NCI-H1930 (cell line): ENCODE measurements at regions not wholly inside any gene's neighbourhood (a gene's known extent, or its start where the extent isn't known, plus 50 kb on each side); places are given as distances from the start of the nearest gene placed in this dataset.

Source experiments
- DNase-seq, 2 experiments: peaks; one replicate each; lab custom pipeline; 2025; lab: John Stamatoyannopoulos, UW

DNA sequence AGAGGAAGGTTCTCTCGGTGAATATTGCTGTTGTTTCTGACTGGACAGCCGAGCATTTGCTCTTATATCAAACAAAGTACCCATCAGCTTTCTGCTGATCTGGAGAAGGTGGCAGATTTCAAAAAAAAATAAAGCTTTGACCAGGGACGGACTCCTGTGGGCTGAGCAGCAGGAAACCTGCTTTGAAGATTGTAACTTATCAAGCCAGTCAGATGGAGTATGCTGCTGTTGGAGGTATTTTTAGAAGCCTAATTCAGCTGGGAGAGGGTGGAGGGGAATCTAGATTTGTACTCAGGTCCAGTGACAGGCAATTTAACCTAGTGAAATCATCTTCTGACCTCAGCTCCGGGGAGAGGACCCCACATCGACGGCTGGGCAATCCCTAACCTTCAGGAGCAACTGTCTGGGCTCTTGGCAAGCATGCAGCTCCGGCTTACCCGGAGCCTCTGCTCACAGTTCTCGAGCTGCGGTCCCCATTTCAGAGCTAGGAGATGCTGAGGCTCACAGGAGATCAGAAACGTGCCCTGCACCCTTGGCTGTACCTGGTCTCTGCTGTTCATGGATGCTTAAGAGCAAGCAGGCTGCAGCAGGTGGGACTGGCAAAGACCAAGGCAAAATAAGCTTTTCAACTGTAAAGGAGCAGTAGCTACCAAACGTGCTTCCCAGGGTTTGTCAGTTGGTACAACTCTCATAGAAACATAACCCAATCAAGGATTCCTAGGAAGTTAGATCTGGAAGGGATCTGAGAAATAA is 89.3 kb upstream of the ST8SIA2 start:
- DNase-seq: no peak

DNA sequence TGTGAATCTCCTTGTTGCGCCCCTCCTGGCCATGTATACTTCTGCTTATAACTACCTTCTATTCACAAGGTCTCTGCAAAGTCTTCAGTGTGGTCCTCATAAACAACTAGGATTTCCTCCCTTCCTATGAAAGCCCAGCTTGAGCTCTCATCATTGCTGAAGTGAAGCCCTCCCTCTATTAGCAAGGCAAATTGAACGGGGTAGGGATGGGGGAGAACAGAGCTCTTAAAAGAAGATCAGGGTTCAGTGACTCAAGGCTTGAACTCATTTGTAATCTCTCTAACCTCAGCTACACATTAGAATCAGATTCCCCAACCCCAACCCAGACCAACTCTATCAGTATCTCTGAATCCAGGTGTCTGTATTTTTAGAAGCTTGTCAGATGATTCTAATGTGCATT is 88.3 kb upstream of the ST8SIA2 start:
- DNase-seq: no peak

- DNase-seq: peak in 1 of 2 experiments; percentile 2
These were observed 87.0 kb upstream of the ST8SIA2 start for GRCh38 chr15:92306663-92307062.

GRCh38 chr15:92315144-92315543 is 78.5 kb upstream of the ST8SIA2 start:
- no peak for DNase-seq

DNA sequence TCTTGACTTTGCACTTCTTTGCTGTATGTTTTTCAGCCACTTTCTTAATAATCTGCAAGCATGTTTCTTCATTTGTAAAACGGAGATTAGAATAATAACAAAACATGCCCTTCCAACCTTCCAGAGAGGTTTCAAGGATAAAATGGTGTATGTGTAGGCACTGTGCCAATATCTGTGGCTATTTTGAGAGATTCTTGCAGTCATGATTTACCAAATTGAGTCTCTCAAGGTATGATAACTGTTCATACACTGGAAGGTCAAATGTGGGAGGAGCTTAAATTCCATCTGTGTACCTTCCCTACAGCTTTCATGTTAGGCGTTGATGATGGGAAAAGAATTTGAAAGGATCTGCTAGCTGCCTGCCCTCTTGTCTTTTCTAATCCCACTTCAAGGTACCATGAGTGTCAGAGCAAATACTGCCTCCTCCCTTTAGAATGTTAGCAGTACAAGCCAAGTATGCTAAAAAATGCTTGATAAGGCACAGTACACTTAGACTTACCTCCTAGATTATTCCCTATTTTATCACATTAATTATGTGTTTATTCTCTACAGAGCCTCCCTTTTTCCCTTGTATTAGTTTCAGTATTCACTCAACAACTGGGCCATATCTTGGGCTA is 78.0 kb upstream of the ST8SIA2 start:
- no peak for DNase-seq

- DNase-seq: no peak
These were observed 76.9 kb upstream of the ST8SIA2 start for GRCh38 chr15:92316586-92317295.

DNA sequence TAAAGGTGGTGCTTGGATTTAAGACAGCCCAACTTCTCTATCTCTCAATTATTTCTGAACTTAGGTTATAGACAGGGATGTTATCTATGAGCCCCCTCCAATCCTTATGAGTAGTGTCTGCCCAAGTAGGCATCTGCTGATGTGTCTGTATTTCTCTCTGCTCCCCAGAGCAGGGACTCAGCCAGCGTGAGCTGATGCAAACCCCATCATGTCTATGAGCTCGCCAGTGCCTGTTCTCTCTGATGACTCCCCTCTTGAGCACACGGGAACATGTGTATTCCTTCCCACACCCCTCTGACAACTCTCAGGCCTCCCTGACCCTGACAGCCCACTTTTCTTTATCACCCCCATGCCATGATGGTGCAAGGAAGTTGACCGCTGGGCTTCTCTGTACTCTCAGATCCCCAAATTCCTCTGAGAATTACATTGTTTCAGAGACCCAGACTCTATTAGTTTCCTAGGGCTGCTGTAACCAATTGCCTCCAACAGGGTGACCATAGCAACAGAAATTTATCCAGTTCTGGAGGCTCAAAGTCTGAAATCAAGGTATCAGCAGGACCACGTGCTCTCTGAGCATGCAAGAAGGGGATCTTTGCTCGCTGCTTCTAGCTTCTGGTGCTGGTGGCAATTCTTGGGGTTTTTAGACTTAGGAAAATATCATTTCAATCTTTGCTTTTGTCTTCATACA is 73.5 kb upstream of the ST8SIA2 start:
- no peak for DNase-seq

GRCh38 chr15:92322566-92323355 is 70.9 kb upstream of the ST8SIA2 start:
- no peak for DNase-seq

DNA sequence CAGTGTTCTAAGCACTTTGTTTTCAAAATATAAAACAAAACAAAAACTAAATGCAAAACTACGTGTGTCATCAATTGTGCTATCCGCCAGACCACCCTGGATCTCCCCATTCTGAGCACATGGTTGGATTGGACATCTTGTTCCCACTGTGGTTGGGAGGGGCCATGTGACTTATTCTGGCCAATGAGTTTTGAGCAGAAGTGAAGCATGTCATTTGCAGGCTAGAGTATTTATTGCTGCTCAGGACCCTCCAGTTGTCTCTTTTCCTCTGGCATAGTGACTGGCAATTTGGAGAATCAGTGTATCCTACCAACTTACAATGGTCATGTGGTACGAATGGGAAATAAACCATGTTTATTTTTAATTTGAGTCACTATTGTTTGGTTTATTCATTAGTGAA is 70.2 kb upstream of the ST8SIA2 start:
- DNase-seq: no peak

GRCh38 chr15:92324101-92324963 is 69.3 kb upstream of the ST8SIA2 start:
- no peak for DNase-seq

- DNase-seq: no peak
These were observed 67.4 kb upstream of the ST8SIA2 start for GRCh38 chr15:92326236-92326635.

- no peak for DNase-seq
These were observed 66.6 kb upstream of the ST8SIA2 start for GRCh38 chr15:92327033-92327432.

GRCh38 chr15:92328207-92328606 is 65.5 kb upstream of the ST8SIA2 start:
- no peak for DNase-seq

DNA sequence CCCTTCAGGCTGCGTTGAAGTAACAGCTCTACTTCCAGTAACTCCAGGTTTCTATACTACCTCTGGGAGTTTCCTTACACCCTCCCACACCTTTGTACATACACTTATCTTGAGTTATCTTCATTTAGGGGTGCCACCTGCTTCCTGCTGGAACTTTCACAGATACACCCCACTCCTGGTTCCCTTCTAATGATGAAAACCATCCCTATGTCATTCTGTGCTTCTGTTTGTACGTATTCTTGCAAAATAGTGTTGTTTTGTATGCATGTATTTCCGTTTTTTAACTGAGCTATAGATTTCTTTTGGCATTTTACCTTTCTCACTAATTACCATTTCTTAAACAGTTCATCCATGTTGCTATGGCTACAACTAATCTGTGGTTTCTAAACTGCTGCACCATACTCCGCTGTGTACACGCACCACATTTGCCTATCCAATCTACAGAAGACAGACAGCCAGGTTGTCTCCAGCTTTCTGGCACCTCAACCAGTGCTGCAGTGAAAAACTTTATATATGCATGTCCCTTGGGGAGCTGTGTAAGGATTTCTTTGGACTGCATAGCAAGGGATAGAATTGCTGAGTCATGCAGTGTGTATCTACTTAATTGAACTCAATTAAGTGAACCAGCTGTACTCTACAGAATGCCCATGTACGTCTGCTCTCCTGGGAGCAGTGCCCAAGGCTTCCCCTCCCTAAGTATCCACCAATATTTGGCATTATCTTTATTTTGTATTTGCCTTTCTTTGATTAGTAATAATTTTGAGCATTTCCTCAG is 61.4 kb upstream of the ST8SIA2 start:
- DNase-seq: no peak

GRCh38 chr15:92333709-92334108 is 60.0 kb upstream of the ST8SIA2 start:
- no peak for DNase-seq

GRCh38 chr15:92336419-92336987 is 57.2 kb upstream of the ST8SIA2 start:
- no peak for DNase-seq

GRCh38 chr15:92339361-92339760 is 54.3 kb upstream of the ST8SIA2 start:
- no peak for DNase-seq
